Hematopoietic multipotent progenitor cell treated with erythropoietin and hydrocortisone succinate and interleukin-3 and kit ligand, for 4 days (in vitro differentiated cells): ENCODE measurements at regions not wholly inside any gene's neighbourhood (a gene's known extent, or its start where the extent isn't known, plus 50 kb on each side); places are given as distances from the start of the nearest gene placed in this dataset.
A peak's percentile ranks its signal among the peaks of the same experiment; 100 is the strongest.
"Not testable (repeated sequence)": the region's sequence is repeated elsewhere in the genome, so short reads cannot be mapped to it uniquely, and the experiment has no call there.

Experiments
- DNase-seq: peaks from one replicate; pipeline ENCODE4 v3.0.0-alpha.2; 2015

DNA sequence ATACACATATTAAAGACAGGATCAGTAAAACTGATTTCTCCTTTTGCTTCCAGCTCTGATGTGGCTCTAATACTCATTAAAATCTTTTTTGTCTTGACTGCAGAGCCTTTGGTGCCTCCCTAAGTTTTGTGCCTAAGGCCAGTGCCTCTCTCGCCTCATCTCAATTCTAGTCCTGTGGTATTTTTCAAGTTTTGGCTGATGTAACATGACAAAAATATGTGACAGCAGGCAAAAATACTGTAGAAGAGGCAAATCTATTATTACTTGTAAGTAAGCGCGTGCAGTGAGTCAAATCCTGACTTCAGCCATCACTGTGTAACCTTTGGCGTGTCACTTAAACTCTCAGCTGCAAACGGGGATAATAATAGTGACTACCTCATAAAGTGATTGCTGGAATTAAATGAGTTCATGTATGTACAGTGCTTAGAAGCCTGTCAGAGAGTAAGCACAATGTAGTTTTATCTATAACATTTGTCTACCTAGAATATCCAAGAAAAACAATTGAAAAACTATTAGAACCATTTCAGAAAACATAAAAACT lies 74.0 kb downstream of the MAB21L3 start:
- DNase-seq, result no peak

DNA sequence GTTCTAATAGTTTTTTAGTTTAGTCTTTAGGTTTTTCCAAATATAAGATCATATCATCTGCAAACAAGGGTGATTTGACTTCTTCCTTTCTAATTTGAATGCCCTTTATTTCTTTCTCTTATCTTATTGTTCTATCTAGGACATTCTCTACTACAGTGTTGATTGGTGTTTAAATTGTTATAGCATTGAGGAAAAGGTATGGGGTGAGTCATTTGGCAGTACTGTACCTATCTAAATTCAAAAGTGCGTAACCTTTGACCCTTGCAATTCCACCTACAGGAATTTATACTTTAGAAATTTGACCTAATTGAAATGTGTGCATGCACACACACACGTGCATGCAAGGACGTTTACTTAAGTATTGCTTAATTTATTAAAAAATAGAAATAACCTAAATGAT lies 78.3 kb downstream of the MAB21L3 start:
- DNase-seq, result no peak

DNA sequence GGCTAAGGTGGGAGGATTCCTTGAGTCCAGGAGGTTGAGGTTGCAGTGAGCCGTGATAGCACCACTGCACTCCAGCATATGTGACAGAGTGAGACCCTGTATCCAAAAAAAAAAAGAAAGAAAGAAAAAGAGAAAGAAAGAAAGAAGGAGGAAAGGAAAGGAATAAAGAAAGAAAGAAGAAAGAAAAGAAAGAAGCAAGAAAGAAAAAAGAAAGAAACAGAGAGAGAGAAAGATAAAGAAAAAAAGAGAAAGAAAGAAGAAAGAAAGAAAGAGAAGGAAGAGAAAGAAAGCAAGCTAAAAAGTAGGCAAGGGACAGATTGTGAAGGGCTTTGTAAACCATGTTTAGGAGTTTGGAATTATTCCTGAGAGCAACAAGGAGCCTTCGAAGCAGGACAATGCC lies 80.1 kb downstream of the MAB21L3 start:
- DNase-seq, result no peak

DNA sequence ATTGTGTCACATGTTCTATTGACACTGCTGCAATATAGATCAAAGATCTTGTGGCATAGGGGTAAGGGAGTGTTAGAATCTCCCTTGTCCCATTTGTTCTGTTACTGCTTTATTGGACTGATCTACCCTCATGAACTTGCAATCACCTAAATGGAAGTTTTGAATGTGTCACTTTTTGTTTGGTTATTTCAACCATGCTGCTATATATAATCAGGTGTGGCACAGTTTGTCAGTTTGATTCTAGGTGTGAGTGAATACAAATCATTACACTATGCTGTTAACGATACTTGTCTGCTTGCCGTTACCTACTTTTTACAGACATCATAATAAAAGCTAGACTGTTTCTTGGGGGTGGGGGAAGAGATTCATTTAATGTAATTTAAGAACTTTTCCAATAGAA lies 82.6 kb downstream of the MAB21L3 start:
- no peak for DNase-seq

DNA sequence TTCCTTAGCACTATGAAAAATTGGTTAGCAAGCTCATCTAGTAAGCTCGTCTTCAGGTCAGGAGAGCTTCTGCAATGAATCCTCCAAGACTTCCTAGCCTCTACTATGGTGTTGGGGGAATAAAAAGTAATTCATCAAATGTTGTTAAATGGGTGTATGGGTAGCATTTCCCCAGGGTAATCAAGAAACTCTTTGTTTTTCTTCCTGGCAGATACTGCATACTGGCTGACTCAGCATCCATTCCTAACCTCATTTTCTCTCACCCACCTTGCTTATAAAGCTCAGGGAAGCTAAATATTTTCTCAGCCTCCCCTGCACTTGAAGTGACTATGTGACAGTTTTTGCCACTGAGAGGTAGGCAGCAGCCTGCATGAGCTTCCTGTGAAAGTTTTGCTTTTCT lies 83.4 kb downstream of the MAB21L3 start:
- DNase-seq, result no peak

DNA sequence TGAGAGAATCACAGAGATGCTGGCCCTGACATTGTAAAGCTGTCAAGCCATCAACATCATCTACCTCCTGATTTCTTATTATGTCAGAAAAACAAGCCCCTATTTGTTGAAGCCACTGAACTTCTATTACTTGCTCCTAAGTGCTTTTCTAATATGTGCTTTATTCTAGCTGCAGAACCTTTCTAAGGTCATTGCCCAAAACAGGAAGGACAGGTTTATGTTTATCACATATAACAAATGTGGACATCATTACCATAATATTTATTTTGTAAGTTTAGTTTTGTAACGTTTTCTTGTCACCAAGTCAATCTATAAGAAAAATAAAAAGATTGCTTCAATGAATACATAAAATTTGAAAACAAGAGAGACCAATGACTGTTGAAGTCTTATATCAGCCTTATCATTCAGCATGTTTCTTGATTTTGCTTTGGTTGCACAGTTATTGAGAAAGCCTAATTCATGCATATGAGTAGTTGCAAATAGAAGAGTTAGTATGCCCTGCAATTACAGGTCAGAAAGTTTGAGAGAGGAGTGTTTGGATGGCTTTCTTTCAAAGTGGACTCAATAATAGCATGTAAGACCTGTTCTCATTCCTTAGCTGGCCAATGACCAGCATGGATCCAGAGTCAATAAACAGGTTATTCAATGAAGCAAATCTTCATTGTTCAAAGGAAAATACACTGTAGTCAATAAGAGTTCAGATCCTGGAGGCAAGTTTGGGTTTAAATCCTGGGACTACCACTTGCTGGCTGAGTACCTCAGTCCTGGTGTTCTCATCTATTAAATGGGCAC lies 84.1 kb downstream of the MAB21L3 start:
- no peak for DNase-seq

DNA sequence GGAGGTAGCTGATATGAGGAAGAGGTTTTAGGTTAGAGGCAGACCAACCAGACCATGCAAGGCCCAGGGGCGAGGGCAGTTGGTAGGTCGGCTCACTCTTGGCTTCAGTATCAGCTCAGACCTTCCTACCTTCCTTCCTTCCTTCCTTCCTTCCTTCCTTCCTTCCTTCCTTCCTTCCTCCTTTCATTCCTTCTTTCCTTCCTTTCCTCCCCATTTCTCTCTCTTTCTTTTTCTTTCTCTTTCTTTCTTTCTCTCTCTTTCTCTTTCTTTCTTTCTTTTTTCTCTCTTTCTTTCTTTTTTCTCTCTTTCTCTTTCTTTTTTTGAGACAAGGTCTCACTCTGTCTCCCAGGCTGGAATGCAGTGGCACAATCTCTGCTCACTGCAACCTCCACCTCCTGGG lies 89.1 kb downstream of the MAB21L3 start:
- DNase-seq, result not testable (repeated sequence)

DNA sequence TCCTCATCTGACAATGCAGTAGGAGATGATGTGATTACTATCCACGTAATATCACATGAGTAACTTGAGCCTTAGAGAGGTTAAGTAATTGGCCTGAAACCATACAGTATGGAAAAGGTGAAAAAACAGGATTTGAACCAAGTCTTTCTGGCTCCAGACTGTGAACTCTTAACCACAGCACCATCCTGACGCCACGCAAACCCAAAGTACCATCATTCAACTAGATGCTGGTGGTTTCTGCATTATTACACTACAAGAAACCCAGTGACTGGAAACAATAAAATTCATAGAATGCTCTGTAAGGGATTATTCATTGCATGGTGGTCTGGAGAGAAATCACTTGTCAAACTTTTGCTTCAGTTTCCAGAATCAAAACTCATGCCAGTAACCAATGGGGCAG lies 90.7 kb downstream of the MAB21L3 start:
- no peak for DNase-seq

DNA sequence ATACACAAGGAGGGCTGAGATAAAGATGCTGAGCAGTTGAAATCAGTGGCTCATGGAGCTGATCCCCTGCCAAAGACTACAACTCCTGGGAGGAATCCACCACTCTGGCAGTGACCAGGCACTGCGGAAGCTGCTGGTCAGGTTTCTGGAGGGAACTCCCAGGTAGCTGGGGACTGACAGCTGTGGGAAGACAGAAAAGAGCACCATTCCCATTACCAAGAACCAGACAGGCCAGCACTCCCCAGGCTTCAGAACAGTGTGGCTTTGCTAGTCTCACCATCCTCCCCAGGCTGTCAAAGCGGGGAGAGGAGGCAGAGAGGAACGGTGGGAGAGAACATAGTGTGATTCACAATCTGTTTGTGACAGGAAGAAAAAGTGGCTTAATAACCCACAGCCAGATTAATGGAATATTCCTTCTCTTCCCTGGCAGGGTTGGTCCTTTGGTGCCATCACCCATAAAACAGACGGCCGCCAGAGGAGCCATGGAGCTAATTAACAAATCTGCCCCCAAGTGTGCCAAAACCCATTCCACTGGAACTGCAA lies 92.1 kb downstream of the MAB21L3 start:
- DNase-seq, result no peak

DNA sequence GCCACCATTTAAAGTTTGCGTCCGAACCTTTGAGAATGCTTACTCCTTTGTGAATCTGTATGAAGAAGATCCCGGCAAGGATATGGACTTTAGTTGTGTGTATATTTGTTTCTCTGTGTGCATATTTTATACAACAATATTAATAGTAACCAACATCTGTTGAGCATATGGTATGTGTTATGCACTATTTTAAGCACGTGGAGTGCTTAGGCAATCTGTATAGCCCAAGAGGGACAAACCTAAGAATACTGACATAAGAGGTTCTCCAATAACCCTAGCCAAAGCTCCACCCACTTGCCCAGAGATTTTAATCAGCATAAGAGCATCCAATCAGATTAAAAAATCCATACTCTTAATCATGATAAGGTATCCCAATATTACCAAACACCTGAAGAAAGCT lies 92.7 kb downstream of the MAB21L3 start:
- DNase-seq, result no peak

DNA sequence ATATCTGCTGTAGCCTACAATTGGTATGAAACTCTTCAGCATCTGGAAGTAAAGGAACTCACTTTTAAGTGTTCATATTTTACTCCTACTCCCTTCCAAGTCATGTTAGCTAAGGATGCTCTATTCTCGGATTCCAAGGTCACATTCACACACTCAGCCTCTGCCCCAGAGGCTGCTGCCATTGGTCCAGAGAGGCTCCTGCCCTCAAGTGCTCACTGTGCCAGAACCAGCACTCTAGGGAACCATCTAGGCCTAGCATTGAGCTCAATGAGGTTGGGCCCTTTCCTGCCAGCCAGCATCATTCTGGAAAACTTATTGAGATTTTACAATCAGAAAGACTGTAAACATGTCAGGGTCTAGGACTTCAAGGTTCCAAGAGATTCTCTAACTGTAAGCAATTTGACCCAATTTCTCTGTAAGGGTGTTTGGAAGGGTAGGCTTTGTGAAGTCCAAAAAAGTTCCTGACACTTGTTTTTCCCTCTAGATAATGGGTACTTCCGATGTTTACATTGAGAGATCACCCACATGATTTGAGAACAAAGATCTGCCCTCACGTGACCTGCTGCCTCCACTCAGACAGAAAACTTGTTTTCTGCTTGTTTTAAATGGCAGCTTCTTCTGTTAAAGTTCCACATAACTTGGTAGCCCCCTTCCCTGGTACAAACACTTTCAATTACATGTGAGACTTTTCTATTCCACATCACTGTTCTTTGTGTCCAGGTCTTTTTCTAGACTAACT lies 94.9 kb downstream of the MAB21L3 start:
- DNase-seq, result no peak

DNA sequence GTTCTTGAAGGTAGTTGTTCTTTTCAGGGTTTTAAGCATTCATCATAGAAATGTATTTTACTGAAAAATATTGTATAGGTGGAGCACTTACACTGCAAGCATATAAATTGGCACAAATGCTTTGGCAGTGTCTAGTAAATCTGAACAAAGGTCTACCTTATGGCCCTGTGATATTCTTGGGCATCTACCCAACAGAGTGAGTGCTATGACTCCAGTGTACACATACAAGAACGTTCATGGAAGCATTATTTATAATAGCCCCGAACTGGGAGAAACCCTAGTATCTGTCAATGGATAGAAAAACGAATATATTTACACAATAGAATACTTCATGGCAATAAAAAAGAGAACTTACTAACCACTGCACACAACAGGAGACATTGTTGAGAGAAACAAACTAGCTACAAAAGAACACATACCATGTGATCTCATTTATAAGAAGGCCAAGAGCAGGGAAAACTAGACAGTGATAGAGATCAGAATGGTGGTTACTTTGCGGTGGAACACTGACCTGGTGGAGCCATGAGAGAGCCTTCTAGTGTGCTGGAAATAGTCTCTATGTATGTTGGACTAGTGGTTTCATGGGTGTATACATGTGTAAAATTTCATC lies 96.0 kb downstream of the MAB21L3 start:
- no peak for DNase-seq

DNA sequence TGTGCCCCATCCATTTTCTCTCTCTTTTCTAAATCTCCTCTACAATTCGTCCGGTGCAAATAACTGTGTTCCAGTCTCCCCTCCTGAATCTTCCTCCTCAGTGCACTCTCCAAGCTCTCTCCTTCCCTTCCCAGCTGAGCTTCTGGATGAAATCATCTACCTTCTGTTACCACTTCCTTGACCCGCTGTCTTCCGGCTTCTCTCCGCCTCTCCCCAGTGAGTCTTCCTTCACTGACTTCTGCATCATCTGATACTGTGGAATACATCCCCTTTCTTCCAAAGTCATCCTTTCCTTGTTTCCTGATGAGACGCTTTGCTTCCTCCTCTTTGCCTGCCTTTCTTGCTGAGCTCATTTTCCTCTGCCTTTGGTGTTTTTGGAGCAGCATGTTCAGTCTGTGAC lies 96.9 kb downstream of the MAB21L3 start:
- no peak for DNase-seq

DNA sequence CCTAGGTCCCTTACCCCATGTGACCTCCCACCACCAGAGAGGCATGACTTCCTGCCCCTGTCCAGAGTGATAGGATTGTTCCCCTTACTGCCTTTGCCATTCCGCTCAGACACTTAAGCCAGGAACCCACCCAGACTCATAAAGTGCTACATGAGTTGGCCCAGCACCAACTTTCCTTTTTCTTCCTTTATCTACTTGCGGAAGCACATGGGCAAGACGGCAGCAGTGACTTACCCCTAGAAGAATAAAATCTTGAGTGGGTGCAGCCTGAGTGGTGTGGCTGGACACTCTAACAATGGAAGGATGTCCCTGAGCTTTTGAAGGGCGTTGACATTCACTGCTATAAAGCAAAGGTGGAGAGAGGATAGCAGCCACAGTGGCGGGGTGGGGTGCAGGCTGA lies 100.1 kb downstream of the MAB21L3 start:
- no peak for DNase-seq

DNA sequence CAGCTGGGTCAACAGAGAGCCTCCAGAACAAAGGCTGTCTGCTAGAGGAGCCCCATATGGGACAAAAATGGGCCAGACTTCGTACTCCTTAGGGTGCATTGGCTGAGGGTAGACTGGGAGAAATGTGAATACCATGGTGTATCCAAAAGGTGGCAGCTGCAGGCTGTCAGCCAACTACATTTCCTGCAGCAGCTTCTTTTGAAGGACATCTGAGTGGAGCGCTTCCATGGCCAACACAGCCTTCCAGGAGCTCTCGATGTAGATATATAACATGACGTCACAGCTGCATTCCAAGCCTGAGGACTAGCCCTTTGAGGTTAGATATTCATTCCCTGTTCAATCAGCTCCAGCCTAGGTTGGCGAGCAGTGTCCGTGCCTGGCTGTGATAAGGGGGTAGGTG lies 107.7 kb downstream of the MAB21L3 start:
- DNase-seq, result no peak

DNA sequence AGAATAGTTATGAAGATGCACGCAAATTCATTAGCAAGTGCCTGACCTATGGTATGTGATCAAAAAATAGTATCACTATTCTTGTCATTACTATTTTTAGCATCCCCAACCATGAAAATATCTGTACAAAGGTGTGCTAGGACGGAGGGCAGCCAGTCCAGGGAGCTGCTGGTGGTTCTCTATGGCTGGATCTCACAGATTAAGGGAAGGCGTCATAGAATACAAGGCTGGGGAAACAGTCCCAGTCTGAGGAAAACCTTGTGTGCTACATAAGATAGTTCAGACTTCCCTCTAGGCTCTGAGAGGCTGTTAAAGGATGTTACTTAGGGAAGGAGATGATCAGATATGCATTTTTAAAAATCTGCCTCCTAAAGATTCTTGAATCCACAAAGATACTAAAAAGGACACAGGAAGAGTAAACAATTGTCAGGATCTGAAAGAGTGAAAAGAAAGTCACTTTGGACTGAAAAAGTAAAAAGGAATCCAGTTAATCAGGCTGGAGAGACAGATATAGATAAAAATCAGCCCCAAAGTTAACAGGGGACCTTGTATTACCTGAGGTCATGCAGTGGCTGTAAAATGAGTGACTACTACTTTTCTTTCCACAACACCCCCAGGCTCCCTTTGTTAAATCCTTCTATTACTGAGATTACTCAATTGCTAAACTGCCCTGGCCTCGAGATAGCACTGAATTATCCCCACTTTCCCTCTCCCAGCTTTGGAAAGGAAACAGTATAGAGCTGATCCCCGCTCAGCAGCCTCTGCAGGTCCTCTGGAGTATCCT lies 108.6 kb downstream of the MAB21L3 start:
- DNase-seq, result no peak

DNA sequence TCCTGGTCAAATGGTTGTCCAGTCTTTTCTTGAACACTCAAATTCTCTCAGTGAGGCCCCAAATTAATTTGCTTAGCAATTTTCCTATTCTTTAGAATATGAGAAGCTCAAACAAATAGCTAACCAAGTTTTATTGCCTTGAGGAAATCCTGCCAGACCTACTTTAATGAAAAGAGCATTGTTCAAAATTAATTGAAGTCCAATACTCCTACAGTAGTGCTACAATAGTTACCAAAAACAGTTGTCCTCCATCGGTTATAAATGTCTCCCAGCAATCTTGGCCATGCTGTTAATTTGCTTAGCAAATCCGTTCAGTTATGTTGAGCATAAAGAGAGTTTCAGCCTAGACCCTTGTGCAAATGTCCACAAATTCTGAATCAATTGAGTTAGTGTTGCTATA lies 112.9 kb downstream of the MAB21L3 start:
- DNase-seq, result no peak

DNA sequence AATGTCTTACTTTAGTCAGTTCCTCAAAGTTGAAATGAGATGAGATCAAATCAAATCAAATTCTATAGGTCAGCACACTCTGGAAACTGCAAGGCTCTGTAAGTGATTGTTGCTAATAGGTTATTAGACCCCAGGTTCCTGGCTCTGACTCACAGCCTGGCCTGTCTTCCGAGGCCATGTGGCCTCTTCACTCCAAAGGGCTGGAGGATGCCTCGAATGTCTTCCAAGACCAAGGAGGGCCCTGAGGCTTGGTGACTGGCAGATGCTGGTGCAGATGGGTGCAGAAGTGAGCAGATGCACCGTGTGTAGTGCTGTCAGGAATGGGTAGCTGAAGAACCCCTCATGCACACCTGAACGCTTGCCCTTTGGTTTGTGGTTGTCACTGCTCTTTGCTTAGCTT lies 113.4 kb downstream of the MAB21L3 start:
- DNase-seq, result no peak

DNA sequence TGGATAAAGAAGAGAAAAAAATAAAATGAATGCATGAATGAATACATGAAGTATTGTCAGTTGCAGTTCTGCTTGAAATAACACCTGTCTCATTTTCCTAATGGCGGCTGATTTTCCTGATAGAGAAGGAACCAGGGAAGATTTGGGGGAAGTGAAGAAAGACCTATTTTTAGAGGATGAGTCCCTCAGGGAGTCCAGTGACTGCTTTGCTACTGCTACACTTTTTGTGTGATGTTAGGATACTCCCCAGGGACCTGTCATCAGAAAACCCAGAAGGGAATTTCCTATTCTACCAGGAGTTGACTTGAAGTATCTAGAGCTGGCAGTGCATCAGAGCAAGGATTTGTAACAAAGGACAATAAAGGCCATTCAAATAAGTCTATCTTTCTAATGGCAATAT lies 114.8 kb downstream of the MAB21L3 start:
- no peak for DNase-seq

DNA sequence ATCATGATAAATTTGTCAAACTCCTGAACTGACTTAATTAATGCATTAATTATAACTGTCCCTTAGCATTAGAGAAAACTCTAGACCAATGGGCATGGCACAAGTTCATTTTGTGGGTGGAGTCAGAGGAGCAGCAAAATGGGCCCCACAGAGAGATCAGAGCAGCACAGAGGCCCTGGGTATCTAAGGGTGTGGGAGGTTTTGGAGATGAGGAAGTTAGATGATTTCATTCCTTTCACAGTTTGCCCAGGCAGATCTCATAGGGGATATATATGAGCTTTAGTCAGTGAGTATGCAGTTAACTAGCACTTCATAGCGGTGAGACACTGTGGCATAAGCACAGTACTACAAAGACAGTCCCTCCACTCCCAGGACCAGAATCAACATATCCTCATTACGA lies 117.3 kb downstream of the MAB21L3 start:
- DNase-seq, result peak; percentile 41

DNA sequence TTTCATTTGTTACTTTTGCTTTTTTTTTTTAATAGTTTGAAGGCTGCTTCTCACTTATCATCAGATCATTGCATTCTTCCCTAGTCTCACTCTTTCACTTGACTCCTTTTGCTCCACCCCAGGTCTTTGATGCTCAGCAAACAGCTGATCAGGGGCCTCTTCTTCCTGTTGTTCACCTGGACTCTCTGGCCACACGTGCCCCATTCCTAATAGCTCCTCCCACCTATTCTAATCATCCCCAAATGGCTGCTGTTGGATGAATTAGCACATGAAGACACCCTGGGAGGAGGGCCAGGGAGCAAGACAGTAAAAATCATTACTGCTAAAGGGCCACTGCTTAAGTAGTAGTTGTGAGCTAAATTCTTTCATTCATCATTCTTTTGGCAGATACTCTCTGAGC lies 119.5 kb downstream of the MAB21L3 start:
- no peak for DNase-seq

DNA sequence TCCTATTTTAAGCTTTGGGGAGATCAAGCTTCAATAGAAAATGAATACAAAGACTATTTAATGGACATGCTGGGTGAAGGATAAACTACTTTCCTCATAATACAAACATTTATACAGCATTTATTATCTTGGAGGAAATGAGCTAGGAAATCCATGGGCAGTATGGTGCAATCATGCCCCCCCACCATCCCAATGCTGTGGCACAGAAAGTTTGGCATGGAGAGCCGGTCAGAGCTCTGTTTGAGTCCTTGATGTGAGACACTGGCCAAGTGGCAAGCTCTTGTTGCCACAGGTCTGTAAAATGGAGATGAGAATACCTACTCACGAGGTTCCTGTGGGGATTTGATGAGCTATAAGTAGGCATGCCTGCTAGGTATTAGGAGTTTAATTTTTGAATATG lies 120.6 kb downstream of the MAB21L3 start:
- no peak for DNase-seq

DNA sequence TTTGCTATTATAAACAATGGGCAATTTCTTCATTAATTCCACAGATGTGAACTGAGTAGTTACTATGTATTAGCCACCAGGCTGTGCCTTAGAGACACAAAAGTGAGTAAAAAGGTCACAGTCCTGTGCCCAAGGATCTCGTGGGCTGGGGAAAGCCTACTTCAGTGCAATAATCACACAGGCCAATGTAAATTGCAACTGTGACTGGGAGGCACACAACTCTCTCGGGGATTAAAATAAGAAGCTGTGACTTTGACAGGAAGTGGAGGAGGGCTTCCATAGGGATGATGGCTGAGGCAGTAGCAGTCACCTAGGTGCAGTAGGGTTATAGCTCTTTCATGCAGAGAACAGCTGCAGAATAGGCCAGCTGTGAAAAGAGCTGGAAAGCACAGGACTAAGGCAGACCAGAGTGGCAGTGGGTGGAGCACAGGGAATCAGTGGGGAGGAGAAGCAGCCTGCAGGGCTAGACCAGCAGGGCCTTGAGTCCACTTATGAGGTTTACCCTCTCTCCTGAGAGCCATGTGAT lies 121.9 kb downstream of the MAB21L3 start:
- DNase-seq, result peak; percentile 16
